Heart left ventricle (tissue), 13 donors: ENCODE measurements at regions not wholly inside any gene's neighbourhood (a gene's known extent, or its start where the extent isn't known, plus 50 kb on each side); places are given as distances from the start of the nearest gene placed in this dataset.

ENCODE experiments used
- POLR2A ChIP-seq, 2 donors: fragments of 450-650 bp; IDR thresholded peaks; one replicate each; pipeline ENCODE4 v1.6.1; 2017; ENCODE audit warnings: antibody characterized with exemption in 2 of 2, mild to moderate bottlenecking in 2 of 2, moderate library complexity in 2 of 2
- TF ChIP-seq, protein P1 (sequence below), 12 donors: fragments of 200-600 bp; sonication (generic) in 4 of 12; IDR thresholded peaks; one replicate each; pipeline versions ENCODE4 v1.5.0 to v1.8.0; 2018 to 2022; ENCODE audit warnings: antibody characterized with exemption in 12 of 12, mild to moderate bottlenecking in 5 of 12
- donor health status: ischemic (EF 13 %, LVEDD 7.1; RV severe dilation, severe dysfunction).
- donor health status: DM: no; HTN: yes; CAD: no.
- donor health status: DM: no; HTN: no; CAD: no.
- donor health status: ischemic (EF 25% LVEDD 6.9; RV normal size, moderate dysfunction).
- donor health status: ischemic (EF 25% LVEDD 5.7; RV mildly dilated, moderate dysfunction).
- donor health status: ischemic (EF 35%, LVEDD 5.7; RV mildly dilated, moderate dysfunction).
- donor health status: nonischemic (EF 11% LVEDD 7.7; RV severe dilation, severe dysfunction).
- donor health status: DM: yes; HTN: yes; CAD: no.
- donor health status: PGD.
- donor health status: ischemic (EF 29% LVEDD 5.4; RV normal size, mild dysfunction).
- donor health status: nonischemic (EF 23%, LVEDD 6.1; RV moderate dilation, normal function).

GRCh38 chr13:37490176-37490779 lies 108.3 kb downstream of the POSTN start:
- TF ChIP-seq, protein P1, sequence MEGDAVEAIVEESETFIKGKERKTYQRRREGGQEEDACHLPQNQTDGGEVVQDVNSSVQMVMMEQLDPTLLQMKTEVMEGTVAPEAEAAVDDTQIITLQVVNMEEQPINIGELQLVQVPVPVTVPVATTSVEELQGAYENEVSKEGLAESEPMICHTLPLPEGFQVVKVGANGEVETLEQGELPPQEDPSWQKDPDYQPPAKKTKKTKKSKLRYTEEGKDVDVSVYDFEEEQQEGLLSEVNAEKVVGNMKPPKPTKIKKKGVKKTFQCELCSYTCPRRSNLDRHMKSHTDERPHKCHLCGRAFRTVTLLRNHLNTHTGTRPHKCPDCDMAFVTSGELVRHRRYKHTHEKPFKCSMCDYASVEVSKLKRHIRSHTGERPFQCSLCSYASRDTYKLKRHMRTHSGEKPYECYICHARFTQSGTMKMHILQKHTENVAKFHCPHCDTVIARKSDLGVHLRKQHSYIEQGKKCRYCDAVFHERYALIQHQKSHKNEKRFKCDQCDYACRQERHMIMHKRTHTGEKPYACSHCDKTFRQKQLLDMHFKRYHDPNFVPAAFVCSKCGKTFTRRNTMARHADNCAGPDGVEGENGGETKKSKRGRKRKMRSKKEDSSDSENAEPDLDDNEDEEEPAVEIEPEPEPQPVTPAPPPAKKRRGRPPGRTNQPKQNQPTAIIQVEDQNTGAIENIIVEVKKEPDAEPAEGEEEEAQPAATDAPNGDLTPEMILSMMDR (IDR thresholded peaks at IDR 0.05) = no peak
- no peak for TF ChIP-seq POLR2A (IDR thresholded peaks at IDR 0.05)
